ENCODE measurements at regions not wholly inside any gene's neighbourhood (a gene's known extent, or its start where the extent isn't known, plus 50 kb on each side); places are given as distances from the start of the nearest gene placed in this dataset.

DNA sequence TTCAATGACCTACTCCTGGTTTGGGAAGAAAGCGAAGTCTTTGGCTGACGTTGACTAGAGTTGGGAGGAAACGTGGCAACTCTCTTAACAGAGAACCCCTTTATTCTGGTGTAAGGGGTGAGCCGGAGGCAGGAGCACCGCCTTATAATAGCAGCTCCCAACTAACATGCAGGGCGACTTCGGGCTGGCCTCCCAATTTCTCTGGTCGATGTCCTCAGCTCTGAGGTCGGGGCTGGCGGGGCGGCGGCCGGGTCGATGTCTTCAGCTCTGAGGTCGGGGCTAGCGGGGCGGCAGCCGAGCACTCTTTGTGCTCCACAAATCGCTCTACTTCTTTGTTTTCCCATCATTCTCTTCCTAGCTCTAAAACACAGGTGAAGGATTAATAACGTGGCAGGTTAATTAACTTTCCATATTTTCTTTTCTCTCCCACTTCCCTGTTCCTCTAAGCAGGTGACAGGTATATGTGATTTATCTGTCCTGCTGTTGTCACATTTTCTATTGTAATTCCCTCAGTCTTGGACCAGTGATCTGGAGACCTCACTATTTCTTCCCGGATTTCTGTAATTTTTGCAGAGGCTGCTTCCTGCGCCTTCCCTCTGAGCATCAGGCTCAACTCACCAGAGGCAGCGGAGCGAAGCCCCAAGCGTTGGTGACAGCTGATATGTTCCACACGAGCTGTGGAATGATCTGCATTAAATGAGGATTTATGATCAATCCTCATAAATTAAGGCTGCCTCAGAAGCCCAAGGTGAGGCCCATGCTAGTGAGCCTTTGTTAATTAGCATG lies 64.3 kb downstream of the ACKR3 start:
- TF ChIP-seq, protein P1, sequence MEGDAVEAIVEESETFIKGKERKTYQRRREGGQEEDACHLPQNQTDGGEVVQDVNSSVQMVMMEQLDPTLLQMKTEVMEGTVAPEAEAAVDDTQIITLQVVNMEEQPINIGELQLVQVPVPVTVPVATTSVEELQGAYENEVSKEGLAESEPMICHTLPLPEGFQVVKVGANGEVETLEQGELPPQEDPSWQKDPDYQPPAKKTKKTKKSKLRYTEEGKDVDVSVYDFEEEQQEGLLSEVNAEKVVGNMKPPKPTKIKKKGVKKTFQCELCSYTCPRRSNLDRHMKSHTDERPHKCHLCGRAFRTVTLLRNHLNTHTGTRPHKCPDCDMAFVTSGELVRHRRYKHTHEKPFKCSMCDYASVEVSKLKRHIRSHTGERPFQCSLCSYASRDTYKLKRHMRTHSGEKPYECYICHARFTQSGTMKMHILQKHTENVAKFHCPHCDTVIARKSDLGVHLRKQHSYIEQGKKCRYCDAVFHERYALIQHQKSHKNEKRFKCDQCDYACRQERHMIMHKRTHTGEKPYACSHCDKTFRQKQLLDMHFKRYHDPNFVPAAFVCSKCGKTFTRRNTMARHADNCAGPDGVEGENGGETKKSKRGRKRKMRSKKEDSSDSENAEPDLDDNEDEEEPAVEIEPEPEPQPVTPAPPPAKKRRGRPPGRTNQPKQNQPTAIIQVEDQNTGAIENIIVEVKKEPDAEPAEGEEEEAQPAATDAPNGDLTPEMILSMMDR (IDR thresholded peaks at IDR 0.05) = no peak
- TF ChIP-seq POLR2A (IDR thresholded peaks at IDR 0.05) = no peak
